H1 (cell line): ENCODE measurements at regions not wholly inside any gene's neighbourhood (a gene's known extent, or its start where the extent isn't known, plus 50 kb on each side); places are given as distances from the start of the nearest gene placed in this dataset.

Experiments used
- CTCF ChIA-PET: fragments of 300-600 bp; sonication (Branson Sonifier 250); formaldehyde crosslinking; loops from one replicate; lab custom pipeline; 2021; ENCODE audit not compliant: partially characterized antibody; lab: Charles Lee
- POLR2A ChIA-PET: fragments of 300-600 bp; sonication (Branson Sonifier 250); formaldehyde crosslinking; loops from one replicate; lab custom pipeline; 2021; ENCODE audit warnings: inconsistent platforms; ENCODE audit not compliant: partially characterized antibody; lab: Charles Lee
- DNase-seq, 2 experiments: peaks; one replicate each; pipeline versions ENCODE4 v3.0.0 to v3.0.0-alpha.2; 2010 to 2022; ENCODE audit warnings: low spot score in 2 of 2, low read depth in 1 of 2, mixed read lengths in 1 of 2
- FAIRE-seq: peaks from 2 replicates; lab custom pipeline; 2011; peaks lifted over from hg19 to GRCh38; lab: Jason Lieb, UNC
- H2AFZ ChIP-seq: 2 replicates; pipeline ENCODE4 v1.8.1; 2012; ENCODE audit warnings: low read length, inconsistent platforms
- H2AK5ac ChIP-seq: 2 replicates; pipeline ENCODE4 v1.6.1; 2013; ENCODE audit warnings: low read depth, low read length
- H2BK120ac ChIP-seq: replicated peaks from 2 replicates; pipeline ENCODE3; 2013; ENCODE audit warnings: low read depth, low read length, inconsistent platforms
- H2BK12ac ChIP-seq: 2 replicates; pipeline ENCODE4 v1.6.1; 2013; ENCODE audit warnings: low read depth, low read length
- H2BK15ac ChIP-seq: 2 replicates; pipeline ENCODE4 v1.6.1; 2013; ENCODE audit warnings: low read length
- H2BK20ac ChIP-seq: 2 replicates; pipeline ENCODE4 v1.6.1; 2013; ENCODE audit warnings: low read length
- H2BK5ac ChIP-seq: 2 replicates; pipeline ENCODE4 v1.6.1; 2013; ENCODE audit warnings: low read depth, low read length
- H3K14ac ChIP-seq: 2 replicates; pipeline ENCODE4 v1.6.1; 2013; ENCODE audit warnings: inconsistent platforms; ENCODE audit not compliant: insufficient read length
- H3K18ac ChIP-seq: 2 replicates; pipeline ENCODE4 v1.6.1; 2013; ENCODE audit warnings: low read length; ENCODE audit errors: extremely low read depth
- H3K23ac ChIP-seq: 2 replicates; pipeline ENCODE4 v1.6.1; 2013; ENCODE audit warnings: inconsistent platforms; ENCODE audit not compliant: insufficient read length
- H3K23me2 ChIP-seq: 2 replicates; pipeline ENCODE4 v1.6.1; 2013; ENCODE audit warnings: low read depth, low read length
- H3K27ac ChIP-seq: 2 replicates; pipeline ENCODE4 v1.6.1; 2011; ENCODE audit warnings: low read depth, low read length, inconsistent platforms
- H3K27me3 ChIP-seq, 4 experiments: replicated peaks in 1 of 4; 1 replicate in 1 of 4; 2 replicates in 3 of 4; pipeline versions ENCODE4 v1.6.1 to v1.8.1; 2011 to 2013; ENCODE audit warnings: low read length in 3 of 4, mild to moderate bottlenecking in 3 of 4, inconsistent platforms in 2 of 4, mixed read lengths in 2 of 4, moderate library complexity in 1 of 4; ENCODE audit not compliant: control insufficient read depth in 3 of 4, insufficient read depth in 3 of 4; ENCODE audit errors: extremely low read depth in 1 of 4
- H3K36me3 ChIP-seq, 4 experiments: 2 replicates each; pipeline versions ENCODE4 v1.6.1 to v1.8.1; 2011 to 2013; ENCODE audit warnings: mild to moderate bottlenecking in 4 of 4, low read length in 3 of 4, moderate library complexity in 2 of 4, control low read depth in 1 of 4, inconsistent platforms in 1 of 4; ENCODE audit not compliant: insufficient read depth in 4 of 4, control insufficient read depth in 2 of 4
- H3K4ac ChIP-seq: replicated peaks from 2 replicates; pipeline ENCODE3; 2013; ENCODE audit warnings: low read length, low read depth, mixed read lengths, inconsistent platforms; ENCODE audit not compliant: insufficient read length
- H3K4me1 ChIP-seq, 4 experiments: replicated peaks in 1 of 4; 1 replicate in 1 of 4; 2 replicates in 3 of 4; pipeline versions ENCODE4 v1.6.1 to v1.8.1; 2011 to 2013; ENCODE audit warnings: low read length in 3 of 4, inconsistent platforms in 2 of 4, mixed read lengths in 1 of 4; ENCODE audit not compliant: insufficient read depth in 4 of 4, control insufficient read depth in 3 of 4
- H3K4me2 ChIP-seq, 2 experiments: 2 replicates each; pipeline versions ENCODE4 v1.6.1 to v1.8.1; 2011 to 2013; ENCODE audit warnings: low read depth in 2 of 2, low read length in 2 of 2, control low read depth in 1 of 2, inconsistent platforms in 1 of 2, mild to moderate bottlenecking in 1 of 2; ENCODE audit not compliant: insufficient read depth in 1 of 2
- H3K4me3 ChIP-seq, 4 experiments: fragments of 200-600, 300-600 bp in 1 of 4; sonication (generic), shearing (Covaris generic), sonication (Bioruptor Twin) in 1 of 4; 2 replicates each; pipeline versions ENCODE4 v1.5.1 to v1.8.1; 2011 to 2016; ENCODE audit warnings: low read length in 4 of 4, low read depth in 3 of 4, control low read depth in 2 of 4, inconsistent platforms in 2 of 4, mild to moderate bottlenecking in 2 of 4, mixed read lengths in 1 of 4, moderate library complexity in 1 of 4; ENCODE audit not compliant: insufficient read depth in 2 of 4; ENCODE audit errors: extremely low read depth in 1 of 4
- H3K56ac ChIP-seq: replicated peaks from 2 replicates; pipeline ENCODE3; 2013; ENCODE audit warnings: low read depth, mild to moderate bottlenecking, mixed read lengths, low read length, inconsistent platforms; ENCODE audit not compliant: insufficient read length
- H3K79me1 ChIP-seq: 2 replicates; pipeline ENCODE4 v1.6.1; 2013; ENCODE audit warnings: low read depth, low read length, control low read depth
- H3K79me2 ChIP-seq, 2 experiments: 2 replicates each; pipeline versions ENCODE4 v1.6.1 to v1.8.1; 2012 to 2013; ENCODE audit warnings: low read length in 2 of 2, mild to moderate bottlenecking in 2 of 2, inconsistent platforms in 1 of 2; ENCODE audit not compliant: insufficient read depth in 2 of 2, control insufficient read depth in 1 of 2
- H3K9ac ChIP-seq, 4 experiments: replicated peaks in 1 of 4; 1 replicate in 1 of 4; 2 replicates in 3 of 4; pipeline versions ENCODE4 v1.6.1 to v1.8.1; 2011 to 2013; ENCODE audit warnings: low read depth in 3 of 4, low read length in 3 of 4, control low read depth in 2 of 4, mild to moderate bottlenecking in 2 of 4, moderate library complexity in 2 of 4, inconsistent platforms in 1 of 4; ENCODE audit errors: extremely low read depth in 1 of 4
- H3K9me3 ChIP-seq, 2 experiments: 2 replicates each; pipeline versions ENCODE4 v1.6.1 to v1.8.1; 2012 to 2013; ENCODE audit warnings: mild to moderate bottlenecking in 2 of 2, moderate library complexity in 2 of 2, control low read depth in 1 of 2, inconsistent platforms in 1 of 2, low read depth in 1 of 2, low read length in 1 of 2, mixed read lengths in 1 of 2; ENCODE audit not compliant: insufficient read depth in 2 of 2
- H4K20me1 ChIP-seq, 2 experiments: replicated peaks in 1 of 2; 2 replicates each; pipeline versions ENCODE3 to v1.8.1; 2011 to 2013; ENCODE audit warnings: inconsistent platforms in 2 of 2, low read length in 2 of 2, mild to moderate bottlenecking in 1 of 2; ENCODE audit not compliant: insufficient read depth in 2 of 2, control insufficient read depth in 1 of 2
- H4K5ac ChIP-seq: 2 replicates; pipeline ENCODE4 v1.6.1; 2013; ENCODE audit warnings: low read length, low read depth, mixed read lengths, inconsistent platforms; ENCODE audit not compliant: insufficient read length
- H4K8ac ChIP-seq: 2 replicates; pipeline ENCODE4 v1.8.0; 2013; ENCODE audit warnings: mild to moderate bottlenecking, moderate library complexity, low read length, inconsistent platforms; ENCODE audit not compliant: insufficient read depth; ENCODE audit errors: extremely low read depth
- H4K91ac ChIP-seq: replicated peaks from 2 replicates; pipeline ENCODE3; 2013; ENCODE audit warnings: low read length, mixed read lengths, inconsistent platforms; ENCODE audit not compliant: insufficient read length
- BACH1 ChIP-seq: IDR thresholded peaks from 2 replicates; pipeline ENCODE4 v1.6.1; 2012; ENCODE audit warnings: low read length, improper control_type of control experiment
- CTBP2 ChIP-seq: IDR thresholded peaks from 2 replicates; pipeline ENCODE4 v1.7.0; 2011; ENCODE audit warnings: borderline replicate concordance, mild to moderate bottlenecking, moderate library complexity, mixed read lengths, low read length; ENCODE audit not compliant: insufficient read depth, insufficient read length
- HDAC2 ChIP-seq, 2 experiments: fragments of 300-600 bp in 1 of 2; sonication (generic) in 1 of 2; IDR thresholded peaks; 2 replicates each; pipeline ENCODE4 v1.6.1; 2011 to 2012; ENCODE audit warnings: low read depth in 2 of 2, low read length in 2 of 2, mild to moderate bottlenecking in 2 of 2, moderate library complexity in 2 of 2, borderline replicate concordance in 1 of 2, inconsistent platforms in 1 of 2
- KDM4A ChIP-seq: IDR thresholded peaks from one replicate; pipeline ENCODE4 v1.7.1; 2012; ENCODE audit warnings: low read depth, mild to moderate bottlenecking, moderate library complexity, low read length, inconsistent platforms; ENCODE audit not compliant: severe bottlenecking
- RXRA ChIP-seq: IDR thresholded peaks from 2 replicates; pipeline ENCODE4 v1.6.1; 2011; ENCODE audit warnings: low read depth, mild to moderate bottlenecking, low read length, moderate library complexity; ENCODE audit not compliant: insufficient read depth
- SIN3A ChIP-seq, 2 experiments: IDR thresholded peaks in 1 of 2; conservative IDR thresholded peaks in 1 of 2; 2 replicates each; pipeline ENCODE4 v1.6.1; 2011 to 2012; ENCODE audit warnings: low read length in 2 of 2, improper control_type of control experiment in 1 of 2, low read depth in 1 of 2, mild to moderate bottlenecking in 1 of 2
- SP2 ChIP-seq: IDR thresholded peaks from 2 replicates; pipeline ENCODE4 v1.6.1; 2012; ENCODE audit warnings: mild to moderate bottlenecking, low read length, inconsistent platforms
- TCF12 ChIP-seq: IDR thresholded peaks from 2 replicates; pipeline ENCODE4 v1.6.1; 2011; ENCODE audit warnings: low read depth, mild to moderate bottlenecking, low read length
- YY1 ChIP-seq: IDR thresholded peaks from 2 replicates; pipeline ENCODE4 v1.6.1; 2011; ENCODE audit warnings: low read depth, mild to moderate bottlenecking, low read length
- WGBS, 2 experiments: shearing (Covaris generic) in 1 of 2; methylation state at CpG; one replicate each; pipeline versions ENCODE4 v1.1.6 to v1.1.7; 2013 to 2015; ENCODE audit warnings: low lambda C conversion rate in 2 of 2, mixed read lengths in 2 of 2, inconsistent platforms in 1 of 2, low coverage in 1 of 2, missing lambda C conversion rate in 1 of 2; ENCODE audit not compliant: insufficient replicate concordance in 2 of 2, insufficient coverage in 1 of 2, insufficient read length in 1 of 2; ENCODE audit errors: extremely low coverage in 1 of 2, missing lambda C conversion rate in 1 of 2; 5-methylcytosine and 5-hydroxymethylcytosine counted together
- TF ChIP-seq, protein P1 (sequence below): IDR thresholded peaks from 2 replicates; pipeline ENCODE4 v1.6.1; 2011; ENCODE audit warnings: low read depth, mild to moderate bottlenecking, low read length; ENCODE audit not compliant: insufficient read depth
- TF ChIP-seq, protein P2 (sequence below): IDR thresholded peaks from 2 replicates; pipeline ENCODE4 v1.6.1; 2012; ENCODE audit warnings: inconsistent platforms

DNA sequence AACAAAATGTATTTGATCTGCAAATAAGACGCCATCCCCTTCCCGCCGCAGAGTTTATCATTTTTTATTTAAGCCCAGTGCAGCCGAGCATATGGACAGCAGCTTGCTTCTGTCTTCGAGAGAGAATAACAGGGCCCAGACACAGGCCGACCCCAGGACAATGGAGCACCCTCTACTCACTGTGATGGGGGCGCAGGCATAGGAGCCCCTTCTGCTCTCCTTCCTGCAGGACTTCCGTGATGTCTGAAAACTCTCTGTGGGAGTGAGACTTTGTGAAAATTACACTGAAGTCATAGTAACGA lies 134.8 kb downstream of the OAT start:
- Histone ChIP-seq H4K8ac (no peak overlapping the region), H3K56ac (no peak overlapping the region), H3K14ac (no peak overlapping the region), H2AFZ (no peak overlapping the region), H3K23ac (no peak overlapping the region)
- 90% methylated on average over 9 of the region's 9 CpGs; no CpG with 5 or more reads in 1 of the 2 experiments for WGBS, 2 experiments
- TF ChIP-seq RXRA: no peak
- TF ChIP-seq SIN3A (conservative IDR thresholded peaks at IDR 0.05 in 1 of 2, IDR thresholded peaks at IDR 0.05 in 1 of 2; ENCODE audit: low read depth in 1 of 2, low read length in 2 of 2): no peak
- TF ChIP-seq, protein P1, sequence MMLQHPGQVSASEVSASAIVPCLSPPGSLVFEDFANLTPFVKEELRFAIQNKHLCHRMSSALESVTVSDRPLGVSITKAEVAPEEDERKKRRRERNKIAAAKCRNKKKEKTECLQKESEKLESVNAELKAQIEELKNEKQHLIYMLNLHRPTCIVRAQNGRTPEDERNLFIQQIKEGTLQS: no peak
- TF ChIP-seq, protein P2, sequence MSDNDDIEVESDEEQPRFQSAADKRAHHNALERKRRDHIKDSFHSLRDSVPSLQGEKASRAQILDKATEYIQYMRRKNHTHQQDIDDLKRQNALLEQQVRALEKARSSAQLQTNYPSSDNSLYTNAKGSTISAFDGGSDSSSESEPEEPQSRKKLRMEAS: no peak
- TF ChIP-seq HDAC2 (IDR thresholded peaks at IDR 0.05; ENCODE audit: borderline replicate concordance in 1 of 2, low read depth in 2 of 2, low read length in 2 of 2): no peak
- no peak for TF ChIP-seq KDM4A
- TF ChIP-seq CTBP2: no peak
- no peak for TF ChIP-seq BACH1
- TF ChIP-seq YY1: no peak
- no peak for TF ChIP-seq TCF12
- TF ChIP-seq SP2: no peak
- TF ChIP-seq, all 59 proteins: peak for 0
- H3K9me3 ChIP-seq: no peaks in the 10 kb centered on the region; a peak in 1 of 4 replicates
- H3K27ac ChIP-seq: no peak overlapping the region
- H4K20me1 ChIP-seq: no peaks in the 10 kb centered on the region
- FAIRE-seq: no peak
- no peak overlapping the region for H2BK20ac ChIP-seq
- H3K4me2 ChIP-seq: no peak overlapping the region
- H3K4ac ChIP-seq: no peak overlapping the region
- H2BK12ac ChIP-seq: 0 out of 2 replicates have a peak overlapping the region, but pooled peaks have one; percentile 17
- H3K9ac ChIP-seq: no peak overlapping the region
- no peak for DNase-seq
- CTCF ChIA-PET: interaction anchor here (2.0 to 2.7 kb wide), 2 partner anchors 34 to 289 kb away, joined by 4 to 8 read pairs; no protein-coding TSS in a partner anchor
- H3K4me3 ChIP-seq: no peak overlapping the region
- no peak overlapping the region for H4K5ac ChIP-seq
- no peak overlapping the region for H2BK5ac ChIP-seq
- no peak overlapping the region for H3K18ac ChIP-seq
- no peak overlapping the region for H2BK120ac ChIP-seq
- POLR2A ChIA-PET: no interaction called here
- H2AK5ac ChIP-seq: no peak overlapping the region
- H4K91ac ChIP-seq: no peak overlapping the region
- no peaks in the 10 kb centered on the region for H3K23me2 ChIP-seq
- no peaks in the 10 kb centered on the region for H3K36me3 ChIP-seq
- no peaks in the 10 kb centered on the region; a peak in 1 of 7 replicates for H3K27me3 ChIP-seq
- H3K79me2 ChIP-seq: no peaks in the 10 kb centered on the region
- no peaks in the 10 kb centered on the region for H3K79me1 ChIP-seq
- no peaks in the 10 kb centered on the region for H3K4me1 ChIP-seq
- H2BK15ac ChIP-seq: no peak overlapping the region
